ENCODE measurements at regions not wholly inside any gene's neighbourhood (a gene's known extent, or its start where the extent isn't known, plus 50 kb on each side); places are given as distances from the start of the nearest gene placed in this dataset.

DNA sequence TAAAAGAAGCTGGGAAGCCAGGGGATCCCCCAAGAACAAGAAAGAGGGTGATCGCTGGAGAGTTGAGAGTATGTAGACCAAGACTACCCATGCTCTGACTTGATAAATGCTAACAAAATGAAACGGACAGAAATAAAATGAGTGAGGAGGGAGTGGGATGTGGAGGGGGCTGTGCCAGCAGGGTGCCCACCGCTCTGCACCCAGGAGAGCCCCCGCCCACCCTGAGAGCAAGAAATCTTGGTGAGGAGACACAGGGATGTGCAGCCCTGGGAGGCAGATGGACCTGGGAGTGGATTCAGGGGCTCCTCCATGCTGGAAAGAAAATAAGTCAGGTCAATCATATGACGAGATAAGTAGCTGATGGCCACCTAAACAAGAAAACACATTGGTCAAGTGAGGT is 590.9 kb downstream of the AJAP1 start:
- Histone ChIP-seq H3K9me3 (no peaks in the 10 kb centered on the region), H3K4me1 (ENCODE audit: low read depth) (no peaks in the 10 kb centered on the region), H3K36me3 (ENCODE audit: low read depth) (no peaks in the 10 kb centered on the region), H3K4me3 (no peak overlapping the region)
- intact Hi-C loops (cut with DNase I, micrococcal nuclease) = no loop called here
- DNase-seq = no peak
- TF ChIP-seq, protein P1, sequence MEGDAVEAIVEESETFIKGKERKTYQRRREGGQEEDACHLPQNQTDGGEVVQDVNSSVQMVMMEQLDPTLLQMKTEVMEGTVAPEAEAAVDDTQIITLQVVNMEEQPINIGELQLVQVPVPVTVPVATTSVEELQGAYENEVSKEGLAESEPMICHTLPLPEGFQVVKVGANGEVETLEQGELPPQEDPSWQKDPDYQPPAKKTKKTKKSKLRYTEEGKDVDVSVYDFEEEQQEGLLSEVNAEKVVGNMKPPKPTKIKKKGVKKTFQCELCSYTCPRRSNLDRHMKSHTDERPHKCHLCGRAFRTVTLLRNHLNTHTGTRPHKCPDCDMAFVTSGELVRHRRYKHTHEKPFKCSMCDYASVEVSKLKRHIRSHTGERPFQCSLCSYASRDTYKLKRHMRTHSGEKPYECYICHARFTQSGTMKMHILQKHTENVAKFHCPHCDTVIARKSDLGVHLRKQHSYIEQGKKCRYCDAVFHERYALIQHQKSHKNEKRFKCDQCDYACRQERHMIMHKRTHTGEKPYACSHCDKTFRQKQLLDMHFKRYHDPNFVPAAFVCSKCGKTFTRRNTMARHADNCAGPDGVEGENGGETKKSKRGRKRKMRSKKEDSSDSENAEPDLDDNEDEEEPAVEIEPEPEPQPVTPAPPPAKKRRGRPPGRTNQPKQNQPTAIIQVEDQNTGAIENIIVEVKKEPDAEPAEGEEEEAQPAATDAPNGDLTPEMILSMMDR (IDR thresholded peaks at IDR 0.05) = no peak
- ATAC-seq = no peak

DNA sequence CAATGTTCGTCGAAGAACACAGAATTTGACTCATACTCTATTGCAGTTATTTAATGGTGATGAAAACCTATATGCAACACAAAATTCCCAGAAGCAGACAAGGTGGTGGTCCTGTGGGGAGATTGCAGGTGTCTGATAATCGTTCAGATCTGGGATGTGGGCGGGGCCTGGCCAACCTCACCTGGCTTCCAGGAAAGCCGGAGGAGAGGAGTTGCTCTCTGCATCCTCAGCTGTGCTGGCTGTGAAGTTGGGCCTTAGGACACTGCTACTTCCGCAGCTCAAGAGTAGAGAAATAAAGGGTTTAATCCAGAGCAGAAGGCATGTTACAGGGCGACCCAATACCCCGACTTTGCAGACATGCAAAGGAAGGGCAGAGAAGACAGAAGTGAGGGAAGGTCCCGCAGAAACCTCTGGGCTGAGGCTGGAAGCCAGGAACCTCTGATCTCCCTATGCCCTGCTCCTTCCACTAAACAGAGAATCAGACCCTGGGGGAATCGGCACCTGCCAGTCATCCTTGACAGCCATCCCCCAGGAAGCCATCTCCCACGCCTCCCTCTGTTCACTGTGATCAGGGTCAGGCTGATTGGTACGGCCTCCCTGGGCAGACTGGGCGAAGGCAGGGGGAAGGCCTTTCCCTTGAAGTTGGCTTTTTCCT is 590.3 kb downstream of the AJAP1 start:
- H3K9me3 ChIP-seq = no peaks in the 10 kb centered on the region
- intact Hi-C loops (cut with DNase I, micrococcal nuclease) = no loop called here
- H3K4me3 ChIP-seq = no peak overlapping the region
- no peaks in the 10 kb centered on the region for H3K36me3 ChIP-seq (ENCODE audit: low read depth)
- no peak for DNase-seq
- H3K4me1 ChIP-seq (ENCODE audit: low read depth) = no peaks in the 10 kb centered on the region
- TF ChIP-seq, protein P1 (IDR thresholded peaks at IDR 0.05) = no peak
- no peak for ATAC-seq

DNA sequence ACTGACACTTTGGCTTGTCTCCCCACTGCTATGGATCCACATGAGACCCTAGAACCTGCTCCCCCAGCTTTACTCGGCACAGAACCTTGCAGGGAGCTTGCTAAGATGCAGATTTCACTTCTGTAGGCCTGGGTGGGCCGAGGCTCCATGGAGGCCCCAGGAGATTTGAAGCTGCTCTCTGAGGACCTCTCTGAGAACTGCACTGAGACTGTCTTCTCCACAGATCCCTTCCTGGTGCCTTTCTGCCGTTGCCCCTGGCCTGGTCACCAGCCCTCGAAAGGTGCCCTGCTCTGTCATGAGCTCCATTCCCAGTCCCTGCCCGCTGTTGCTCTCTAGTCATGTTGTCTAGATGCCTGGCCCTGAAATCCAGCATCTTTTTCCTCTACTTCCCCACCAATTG is 588.4 kb downstream of the AJAP1 start:
- Histone ChIP-seq H3K36me3 (ENCODE audit: low read depth) (no peaks in the 10 kb centered on the region), H3K4me1 (ENCODE audit: low read depth) (no peaks in the 10 kb centered on the region), H3K4me3 (no peak overlapping the region), H3K9me3 (no peaks in the 10 kb centered on the region)
- intact Hi-C loops (cut with DNase I, micrococcal nuclease) = no loop called here
- no peak for ATAC-seq
- no peak for DNase-seq
- TF ChIP-seq, protein P1 (IDR thresholded peaks at IDR 0.05) = no peak

DNA sequence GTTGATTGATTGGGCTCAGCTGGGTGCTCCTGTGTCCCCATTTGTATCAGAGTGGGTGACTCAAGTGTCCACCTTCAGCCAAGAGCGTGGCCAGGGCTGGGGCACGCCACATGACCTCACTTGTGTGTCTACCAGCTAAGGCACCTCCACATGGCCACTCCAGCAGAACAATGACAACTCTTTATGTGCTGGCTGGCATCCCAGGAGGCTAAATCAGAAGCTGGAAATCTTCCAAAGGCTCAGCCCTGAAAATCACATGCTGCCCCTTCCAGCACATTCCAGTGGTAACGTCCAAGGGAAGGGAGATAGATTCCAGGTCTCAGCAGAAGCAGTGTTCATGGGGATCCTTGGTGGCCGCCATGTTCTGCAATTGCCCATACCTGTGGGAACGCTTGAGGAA is 585.5 kb downstream of the AJAP1 start:
- no peak for ATAC-seq
- TF ChIP-seq, protein P1 (IDR thresholded peaks at IDR 0.05) = no peak
- no peak overlapping the region for H3K4me3 ChIP-seq
- H3K4me1 ChIP-seq (ENCODE audit: low read depth) = no peaks in the 10 kb centered on the region
- no peaks in the 10 kb centered on the region for H3K36me3 ChIP-seq (ENCODE audit: low read depth)
- DNase-seq = no peak
- no peaks in the 10 kb centered on the region for H3K9me3 ChIP-seq
- intact Hi-C loops (cut with DNase I, micrococcal nuclease) = no loop called here

DNA sequence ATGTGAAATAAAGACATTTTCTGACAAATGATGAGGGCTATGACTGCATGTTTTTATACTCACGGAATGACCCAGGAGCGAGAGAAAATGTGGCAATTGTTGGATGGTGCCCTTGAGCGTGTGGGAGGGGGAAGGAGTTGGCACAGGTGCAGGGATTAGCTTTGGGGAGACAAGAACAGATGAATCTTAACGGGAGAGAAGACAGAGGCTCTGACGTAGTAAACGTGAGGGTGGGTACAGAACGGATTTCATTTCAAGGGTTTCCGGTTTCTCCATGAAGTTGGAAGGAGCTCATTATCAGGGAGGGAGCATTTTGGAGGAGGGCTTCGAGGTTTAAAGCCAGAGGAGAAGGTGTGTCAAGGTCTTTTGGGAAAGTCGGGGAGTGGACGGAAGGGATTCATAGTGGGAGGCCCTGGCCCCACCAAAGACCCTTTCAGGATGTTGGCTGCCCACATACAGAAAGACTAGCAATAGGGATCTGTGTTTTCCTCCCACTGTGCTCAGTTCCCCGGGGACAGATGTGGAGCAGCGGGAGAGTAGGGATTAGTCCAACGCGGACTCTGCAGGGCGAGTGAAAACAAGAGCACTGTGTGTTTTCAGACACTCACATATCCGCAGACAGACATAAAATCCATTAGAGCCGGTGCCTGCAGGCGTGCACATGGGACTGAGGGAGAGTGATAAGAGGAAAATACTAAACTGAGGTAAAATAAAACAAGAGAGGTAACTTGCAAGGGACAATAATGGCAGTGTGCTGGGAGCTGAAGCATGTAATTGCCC is 584.1 kb downstream of the AJAP1 start:
- intact Hi-C loops (cut with DNase I, micrococcal nuclease) = no loop called here
- H3K9me3 ChIP-seq = no peaks in the 10 kb centered on the region
- H3K4me3 ChIP-seq = no peak overlapping the region
- DNase-seq (no peak), ATAC-seq (no peak)
- no peaks in the 10 kb centered on the region for H3K4me1 ChIP-seq (ENCODE audit: low read depth)
- no peaks in the 10 kb centered on the region for H3K36me3 ChIP-seq (ENCODE audit: low read depth)
- TF ChIP-seq, protein P1 (IDR thresholded peaks at IDR 0.05) = no peak

All from mucosa of descending colon (tissue), 3 donors.